ENCODE measurements at regions not wholly inside any gene's neighbourhood (a gene's known extent, or its start where the extent isn't known, plus 50 kb on each side); places are given as distances from the start of the nearest gene placed in this dataset.

DNA sequence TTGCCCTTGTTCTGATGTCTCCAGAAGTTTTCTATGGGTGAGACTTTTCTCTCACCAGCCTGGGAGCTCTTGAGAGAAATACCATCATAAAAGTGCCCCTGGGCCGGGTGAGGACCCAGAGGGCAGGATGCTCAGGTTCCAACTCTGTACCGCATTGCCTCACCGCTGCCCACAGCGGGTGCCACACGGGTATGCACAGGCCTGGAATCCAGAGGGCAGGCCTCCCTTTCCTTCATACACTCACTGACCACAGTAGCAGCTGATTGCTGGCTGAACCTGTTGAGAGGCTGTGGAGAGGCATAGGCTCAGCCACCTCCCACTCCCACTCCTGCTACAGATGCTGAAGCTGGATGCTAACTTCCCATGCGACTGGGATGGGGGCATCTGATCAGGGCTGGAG, 293.8 kb downstream of the CYP26B1 start:
- no peaks in the 10 kb centered on the region for H3K36me3 Mint-ChIP-seq (ENCODE audit: unreplicated experiment)
- DNase-seq (ENCODE audit: extremely low spot score, unreplicated experiment) = no peak
- H3K27ac Mint-ChIP-seq (ENCODE audit: unreplicated experiment) = no peak overlapping the region
- no peak overlapping the region for H3K4me3 Mint-ChIP-seq (ENCODE audit: unreplicated experiment)
- H3K9me3 Mint-ChIP-seq (ENCODE audit: unreplicated experiment) = peaks cover 7% of the 10 kb centered on the region
- TF ChIP-seq, protein P1, sequence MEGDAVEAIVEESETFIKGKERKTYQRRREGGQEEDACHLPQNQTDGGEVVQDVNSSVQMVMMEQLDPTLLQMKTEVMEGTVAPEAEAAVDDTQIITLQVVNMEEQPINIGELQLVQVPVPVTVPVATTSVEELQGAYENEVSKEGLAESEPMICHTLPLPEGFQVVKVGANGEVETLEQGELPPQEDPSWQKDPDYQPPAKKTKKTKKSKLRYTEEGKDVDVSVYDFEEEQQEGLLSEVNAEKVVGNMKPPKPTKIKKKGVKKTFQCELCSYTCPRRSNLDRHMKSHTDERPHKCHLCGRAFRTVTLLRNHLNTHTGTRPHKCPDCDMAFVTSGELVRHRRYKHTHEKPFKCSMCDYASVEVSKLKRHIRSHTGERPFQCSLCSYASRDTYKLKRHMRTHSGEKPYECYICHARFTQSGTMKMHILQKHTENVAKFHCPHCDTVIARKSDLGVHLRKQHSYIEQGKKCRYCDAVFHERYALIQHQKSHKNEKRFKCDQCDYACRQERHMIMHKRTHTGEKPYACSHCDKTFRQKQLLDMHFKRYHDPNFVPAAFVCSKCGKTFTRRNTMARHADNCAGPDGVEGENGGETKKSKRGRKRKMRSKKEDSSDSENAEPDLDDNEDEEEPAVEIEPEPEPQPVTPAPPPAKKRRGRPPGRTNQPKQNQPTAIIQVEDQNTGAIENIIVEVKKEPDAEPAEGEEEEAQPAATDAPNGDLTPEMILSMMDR (IDR thresholded peaks at IDR 0.05) = no peak
- H3K4me1 Mint-ChIP-seq (ENCODE audit: unreplicated experiment) = peaks cover 7% of the 10 kb centered on the region
- H3K27me3 Mint-ChIP-seq (ENCODE audit: unreplicated experiment) = peaks cover 2% of the 10 kb centered on the region

- Mint-ChIP-seq H3K27me3 (ENCODE audit: unreplicated experiment) (peaks cover 2% of the 10 kb centered on the region), H3K36me3 (ENCODE audit: unreplicated experiment) (no peaks in the 10 kb centered on the region), H3K9me3 (ENCODE audit: unreplicated experiment) (peaks cover 7% of the 10 kb centered on the region), H3K4me3 (ENCODE audit: unreplicated experiment) (no peak overlapping the region), H3K4me1 (ENCODE audit: unreplicated experiment) (peaks cover 7% of the 10 kb centered on the region), H3K27ac (ENCODE audit: unreplicated experiment) (no peak overlapping the region)
- DNase-seq (ENCODE audit: extremely low spot score, unreplicated experiment) = no peak
- TF ChIP-seq, protein P1 (IDR thresholded peaks at IDR 0.05) = no peak
These were observed 295.4 kb downstream of the CYP26B1 start for GRCh38 chr2:71852141-71852711.

DNA sequence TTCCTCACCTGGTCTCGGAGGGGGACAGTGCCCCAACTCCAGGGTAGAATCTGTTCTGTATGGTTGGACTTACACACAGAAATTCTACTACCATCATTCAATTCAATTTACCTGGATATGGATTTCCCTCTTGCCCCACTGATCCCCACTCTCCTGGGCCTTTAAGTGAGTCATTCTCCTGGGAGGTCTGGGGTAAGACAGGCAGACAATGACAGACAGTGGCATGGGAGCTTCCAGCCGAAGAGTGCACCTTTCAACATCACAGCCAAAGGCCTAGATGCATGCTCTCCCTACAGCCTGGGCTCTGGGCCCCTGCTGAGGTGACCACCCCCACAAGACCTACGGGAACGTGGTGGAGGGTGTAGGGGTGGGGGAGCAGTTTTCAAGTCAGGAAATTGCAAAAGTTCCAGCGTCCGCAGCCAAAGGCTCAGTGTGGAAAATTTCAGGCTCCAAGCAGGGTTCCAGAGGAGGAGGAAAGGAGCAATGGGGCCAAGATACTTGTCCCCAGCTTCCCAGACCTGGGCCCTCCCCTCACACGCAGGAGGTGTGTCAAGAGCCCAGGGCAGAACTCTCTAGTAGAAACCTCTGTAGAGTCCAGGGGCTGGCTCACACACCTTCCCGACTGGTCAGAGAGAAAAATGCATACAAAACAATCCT, 296.4 kb downstream of the CYP26B1 start:
- Mint-ChIP-seq H3K27ac (ENCODE audit: unreplicated experiment) (no peak overlapping the region), H3K27me3 (ENCODE audit: unreplicated experiment) (peaks cover 2% of the 10 kb centered on the region), H3K4me1 (ENCODE audit: unreplicated experiment) (peaks cover 7% of the 10 kb centered on the region), H3K4me3 (ENCODE audit: unreplicated experiment) (no peak overlapping the region), H3K9me3 (ENCODE audit: unreplicated experiment) (peaks cover 7% of the 10 kb centered on the region), H3K36me3 (ENCODE audit: unreplicated experiment) (no peaks in the 10 kb centered on the region)
- DNase-seq (ENCODE audit: extremely low spot score, unreplicated experiment) = no peak
- TF ChIP-seq, protein P1 (IDR thresholded peaks at IDR 0.05) = no peak

DNA sequence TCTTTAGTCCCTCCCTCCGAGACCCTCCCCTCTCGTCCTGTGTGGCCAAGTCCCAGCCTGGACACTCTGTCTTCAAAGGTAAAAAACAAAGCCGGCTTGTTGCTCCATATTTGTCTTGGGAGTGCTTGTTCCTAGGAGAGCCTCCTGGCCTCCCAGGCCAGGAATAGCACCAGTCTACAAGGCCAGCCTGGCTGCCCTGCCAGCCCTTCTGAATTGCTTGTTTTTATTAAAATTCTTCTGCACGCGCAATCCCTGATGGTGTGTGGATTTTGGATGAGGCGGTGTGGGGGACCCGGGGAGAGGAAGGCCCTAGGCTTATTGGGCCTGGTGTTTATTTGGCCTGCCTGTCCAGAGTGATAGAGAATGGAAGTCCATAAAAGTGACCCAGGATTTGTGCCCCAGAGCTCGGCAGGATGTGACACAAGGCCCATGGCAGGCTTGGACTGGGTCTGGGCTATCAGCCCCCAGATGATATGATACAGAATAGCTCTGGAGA, 297.3 kb downstream of the CYP26B1 start:
- Mint-ChIP-seq H3K27me3 (ENCODE audit: unreplicated experiment) (no peaks in the 10 kb centered on the region), H3K4me3 (ENCODE audit: unreplicated experiment) (no peak overlapping the region), H3K36me3 (ENCODE audit: unreplicated experiment) (no peaks in the 10 kb centered on the region), H3K4me1 (ENCODE audit: unreplicated experiment) (peaks cover 7% of the 10 kb centered on the region), H3K27ac (ENCODE audit: unreplicated experiment) (no peak overlapping the region), H3K9me3 (ENCODE audit: unreplicated experiment) (no peaks in the 10 kb centered on the region)
- TF ChIP-seq, protein P1 (IDR thresholded peaks at IDR 0.05) = no peak
- DNase-seq (ENCODE audit: extremely low spot score, unreplicated experiment) = peak; percentile 25

- no peak overlapping the region for H3K27ac Mint-ChIP-seq (ENCODE audit: unreplicated experiment)
- TF ChIP-seq, protein P1 (IDR thresholded peaks at IDR 0.05) = no peak
These were observed 297.9 kb downstream of the CYP26B1 start for GRCh38 chr2:71849607-71850305.

More at GRCh38 chr2:71849607-71850305, 297.9 kb downstream of the CYP26B1 start:
- peak; percentile 69 for DNase-seq (ENCODE audit: extremely low spot score, unreplicated experiment)
- H3K4me3 Mint-ChIP-seq (ENCODE audit: unreplicated experiment) = no peak overlapping the region
- no peaks in the 10 kb centered on the region for H3K27me3 Mint-ChIP-seq (ENCODE audit: unreplicated experiment)
- H3K4me1 Mint-ChIP-seq (ENCODE audit: unreplicated experiment) = peaks cover 7% of the 10 kb centered on the region
- no peaks in the 10 kb centered on the region for H3K36me3 Mint-ChIP-seq (ENCODE audit: unreplicated experiment)
- H3K9me3 Mint-ChIP-seq (ENCODE audit: unreplicated experiment) = no peaks in the 10 kb centered on the region

All from osteocyte (in vitro differentiated cells).